Brain microvascular endothelial cell (primary cell): ENCODE measurements at regions not wholly inside any gene's neighbourhood (a gene's known extent, or its start where the extent isn't known, plus 50 kb on each side); places are given as distances from the start of the nearest gene placed in this dataset.

Source experiments
- DNase-seq: peaks from one replicate; pipeline ENCODE4 v3.0.0-alpha.2; 2020
- H3K27ac ChIP-seq: fragments of 250-450 bp; sonication (Bioruptor Pico); 2 replicates; pipeline ENCODE4 v1.5.1; 2020; ENCODE audit warnings: mild to moderate bottlenecking, moderate library complexity
- H3K27me3 ChIP-seq: fragments of 250-450 bp; sonication (Bioruptor Pico); replicated peaks from 2 replicates; pipeline ENCODE4 v1.5.1; 2020; ENCODE audit warnings: mild to moderate bottlenecking
- H3K36me3 ChIP-seq: fragments of 250-450 bp; sonication (Bioruptor Pico); replicated peaks from 2 replicates; pipeline ENCODE4 v1.5.1; 2020; ENCODE audit warnings: mild to moderate bottlenecking
- H3K4me3 ChIP-seq: 2 replicates; pipeline ENCODE4 v1.5.1; 2011; ENCODE audit warnings: low read depth, mild to moderate bottlenecking, control low read depth, low read length, moderate library complexity
- in situ Hi-C: cut with HindIII; loops from 2 replicates; pipeline ENCODE4 v1.10.0; 2017; ENCODE audit warnings: low sequenced_read_pairs, low pct_ligation_motif_present
- TF ChIP-seq, protein P1 (sequence below): IDR thresholded peaks from 2 replicates; pipeline ENCODE4 v1.5.1; 2011; ENCODE audit warnings: low read depth, mild to moderate bottlenecking, moderate library complexity, low read length, control low read depth, inconsistent platforms; ENCODE audit errors: missing control alignments

DNA sequence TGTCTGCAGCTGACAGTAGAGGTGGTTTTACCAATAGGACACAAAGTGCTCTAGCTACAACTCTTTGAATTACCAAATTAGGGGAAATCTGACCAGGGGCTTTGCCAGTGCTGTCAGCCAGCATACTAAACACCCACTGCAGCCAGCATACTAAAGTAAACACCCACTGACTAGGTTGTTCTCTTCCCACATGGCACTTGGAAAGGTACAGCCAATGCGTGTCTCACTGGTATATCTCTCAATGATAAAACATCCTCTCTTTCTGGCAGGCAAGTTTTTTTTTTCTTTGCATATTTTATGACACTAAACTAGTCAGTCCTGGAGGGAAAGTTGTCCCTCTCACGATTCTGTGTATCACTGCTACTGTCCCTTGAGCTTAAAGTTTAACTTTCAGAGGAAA, 216.1 kb downstream of the TLE1 start:
- no peak for DNase-seq
- TF ChIP-seq, protein P1, sequence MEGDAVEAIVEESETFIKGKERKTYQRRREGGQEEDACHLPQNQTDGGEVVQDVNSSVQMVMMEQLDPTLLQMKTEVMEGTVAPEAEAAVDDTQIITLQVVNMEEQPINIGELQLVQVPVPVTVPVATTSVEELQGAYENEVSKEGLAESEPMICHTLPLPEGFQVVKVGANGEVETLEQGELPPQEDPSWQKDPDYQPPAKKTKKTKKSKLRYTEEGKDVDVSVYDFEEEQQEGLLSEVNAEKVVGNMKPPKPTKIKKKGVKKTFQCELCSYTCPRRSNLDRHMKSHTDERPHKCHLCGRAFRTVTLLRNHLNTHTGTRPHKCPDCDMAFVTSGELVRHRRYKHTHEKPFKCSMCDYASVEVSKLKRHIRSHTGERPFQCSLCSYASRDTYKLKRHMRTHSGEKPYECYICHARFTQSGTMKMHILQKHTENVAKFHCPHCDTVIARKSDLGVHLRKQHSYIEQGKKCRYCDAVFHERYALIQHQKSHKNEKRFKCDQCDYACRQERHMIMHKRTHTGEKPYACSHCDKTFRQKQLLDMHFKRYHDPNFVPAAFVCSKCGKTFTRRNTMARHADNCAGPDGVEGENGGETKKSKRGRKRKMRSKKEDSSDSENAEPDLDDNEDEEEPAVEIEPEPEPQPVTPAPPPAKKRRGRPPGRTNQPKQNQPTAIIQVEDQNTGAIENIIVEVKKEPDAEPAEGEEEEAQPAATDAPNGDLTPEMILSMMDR = no peak
- H3K27ac ChIP-seq = no peak overlapping the region
- in situ Hi-C loops = no loop called here
- no peak overlapping the region for H3K4me3 ChIP-seq
- H3K27me3 ChIP-seq = no peaks in the 10 kb centered on the region
- H3K36me3 ChIP-seq = no peaks in the 10 kb centered on the region

DNA sequence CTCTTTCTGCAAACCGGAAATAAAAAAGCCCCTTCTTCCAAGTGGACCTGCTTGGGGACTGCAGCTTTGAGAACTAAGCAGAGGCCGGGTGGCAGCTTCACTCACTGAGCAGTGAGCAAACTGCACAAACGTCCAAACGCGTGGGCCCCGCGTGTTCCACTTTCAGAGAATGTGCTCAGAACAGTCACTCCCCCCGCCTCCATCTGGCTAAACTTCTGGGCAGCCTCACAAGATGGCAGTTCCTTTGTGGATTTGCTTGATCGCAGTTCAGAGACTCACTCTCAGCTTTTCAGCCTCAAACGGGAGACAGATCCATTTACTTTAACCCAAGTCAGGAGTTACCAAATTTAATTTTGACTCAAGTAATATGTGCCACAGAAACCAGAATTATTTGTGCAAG, 216.6 kb downstream of the TLE1 start:
- DNase-seq = no peak
- TF ChIP-seq, protein P1 = no peak
- Histone ChIP-seq H3K36me3 (no peaks in the 10 kb centered on the region), H3K27ac (no peak overlapping the region), H3K27me3 (no peaks in the 10 kb centered on the region), H3K4me3 (no peak overlapping the region)
- in situ Hi-C loops = no loop called here

DNA sequence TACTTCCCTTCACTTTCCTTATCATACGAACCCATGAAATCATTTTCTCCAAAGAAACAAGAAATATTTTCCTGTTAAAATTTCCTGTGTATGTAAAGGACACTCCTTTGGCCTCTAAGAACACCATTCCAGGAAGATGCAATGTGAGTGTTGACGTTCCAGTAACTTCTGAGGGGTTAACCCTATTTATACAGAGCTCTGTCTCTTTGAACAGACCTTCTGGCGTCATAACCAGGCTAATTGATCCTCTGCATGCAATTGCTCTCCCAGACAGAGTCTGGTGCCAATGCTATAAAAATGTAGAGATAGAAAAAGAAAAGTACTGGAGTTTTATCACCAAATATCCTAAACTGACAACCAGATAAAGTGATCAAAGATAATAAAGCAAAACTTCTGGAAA, 218.5 kb downstream of the TLE1 start:
- TF ChIP-seq, protein P1 = no peak

DNA sequence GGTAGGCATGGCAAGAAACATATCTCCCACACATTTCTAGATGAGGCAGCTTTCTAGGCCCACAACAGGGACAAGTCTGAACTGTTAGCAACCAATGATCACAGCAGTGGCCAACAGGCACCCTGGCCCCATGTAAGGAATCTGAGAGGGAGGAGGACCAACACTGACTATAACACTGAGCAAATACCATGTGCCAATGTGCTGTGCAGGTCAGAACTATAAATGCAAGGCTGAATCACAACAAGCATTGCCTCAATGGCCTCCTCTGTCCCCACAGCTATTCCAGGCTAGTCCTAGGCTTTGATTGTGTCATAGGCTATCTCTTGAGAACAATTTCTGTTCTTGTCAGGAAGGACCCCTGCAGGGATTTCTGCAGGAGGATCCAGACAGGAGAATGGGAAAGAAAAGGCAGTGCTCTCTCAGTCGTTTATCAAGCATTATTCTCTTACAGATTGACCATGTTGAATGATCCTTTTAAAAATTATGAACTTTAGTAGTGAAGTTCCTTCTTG, 221.2 kb downstream of the TLE1 start:
- in situ Hi-C loops = no loop called here

More for the DNA sequence above, 218.5 kb downstream of the TLE1 start:
- in situ Hi-C loops = no loop called here
- no peaks in the 10 kb centered on the region for H3K27me3 ChIP-seq
- H3K36me3 ChIP-seq = no peaks in the 10 kb centered on the region
- DNase-seq = no peak
- H3K4me3 ChIP-seq = no peak overlapping the region
- H3K27ac ChIP-seq = no peak overlapping the region

DNA sequence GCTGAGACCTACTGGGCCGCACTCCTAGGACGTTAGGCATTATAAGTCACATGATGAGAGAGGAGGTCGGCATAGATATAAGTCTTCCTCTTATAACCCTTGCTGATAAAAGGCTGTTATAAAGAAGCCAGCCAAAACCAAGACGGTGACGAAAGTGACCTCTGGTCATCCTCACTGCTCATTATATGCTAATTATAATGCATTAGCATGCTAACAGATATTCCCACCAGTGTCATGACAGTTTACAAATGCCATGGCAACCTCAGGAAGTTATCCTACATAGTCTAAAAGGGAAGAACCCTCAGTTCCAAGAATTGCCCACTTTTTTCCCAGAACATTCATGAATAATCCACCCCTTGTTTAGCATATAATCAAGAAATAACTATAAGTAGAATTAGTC, 222.4 kb downstream of the TLE1 start:
- TF ChIP-seq, protein P1 = no peak
- no peak overlapping the region for H3K27ac ChIP-seq
- H3K36me3 ChIP-seq = no peaks in the 10 kb centered on the region
- H3K27me3 ChIP-seq = no peaks in the 10 kb centered on the region
- no peak overlapping the region for H3K4me3 ChIP-seq
- DNase-seq = no peak
- in situ Hi-C loops = no loop called here

More for the DNA sequence above, 221.2 kb downstream of the TLE1 start:
- Histone ChIP-seq H3K4me3 (no peak overlapping the region), H3K27ac (no peak overlapping the region), H3K36me3 (no peaks in the 10 kb centered on the region), H3K27me3 (no peaks in the 10 kb centered on the region)
- no peak for DNase-seq
- TF ChIP-seq, protein P1 = no peak

DNA sequence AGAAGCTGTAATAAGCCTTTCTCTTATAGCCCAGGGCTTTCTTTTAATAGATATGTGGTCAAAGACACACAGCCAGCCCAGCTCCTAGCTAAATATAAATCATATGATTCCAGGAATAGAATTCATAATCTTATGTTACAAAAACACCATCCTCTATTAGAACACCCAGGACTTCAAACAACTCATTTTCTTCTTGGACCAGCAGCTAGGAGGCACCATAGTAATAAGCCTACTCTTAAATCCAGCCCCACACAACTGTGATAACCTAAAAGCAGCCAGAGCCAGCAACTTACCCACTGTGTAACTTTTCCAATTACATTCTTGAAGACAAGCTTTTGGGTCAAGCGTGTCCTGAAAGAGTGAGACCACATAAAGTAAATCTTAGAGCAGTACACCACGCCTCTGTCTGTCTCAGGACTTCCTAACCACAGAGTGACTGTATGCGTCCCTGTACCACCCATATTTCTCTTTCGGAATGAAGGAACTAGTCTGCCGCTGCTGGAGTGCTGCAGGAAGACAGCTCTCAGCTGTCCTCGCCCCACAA, 223.8 kb downstream of the TLE1 start:
- no peaks in the 10 kb centered on the region for H3K36me3 ChIP-seq
- H3K4me3 ChIP-seq = no peak overlapping the region
- H3K27ac ChIP-seq = no peak overlapping the region
- TF ChIP-seq, protein P1 = peak; percentile 35
- in situ Hi-C loops = no loop called here
- H3K27me3 ChIP-seq = no peaks in the 10 kb centered on the region
- DNase-seq = peak; percentile 27
